Nephron progenitor cell (in vitro differentiated cells): ENCODE measurements at regions not wholly inside any gene's neighbourhood (a gene's known extent, or its start where the extent isn't known, plus 50 kb on each side); places are given as distances from the start of the nearest gene placed in this dataset.

Experiments used
- DNase-seq: peaks from one replicate; pipeline ENCODE4 v3.0.0; 2021
- H3K27ac Mint-ChIP-seq: 2 replicates; pipeline ENCODE4 v1.8.0; 2021; ENCODE audit warnings: mild to moderate bottlenecking, moderate library complexity, mixed read lengths
- H3K27me3 Mint-ChIP-seq: 2 replicates; pipeline ENCODE4 v1.8.0; 2021; ENCODE audit warnings: mild to moderate bottlenecking, low read depth, mixed read lengths; ENCODE audit not compliant: poor library complexity
- H3K36me3 Mint-ChIP-seq: 2 replicates; pipeline ENCODE4 v1.8.0; 2021; ENCODE audit warnings: low read depth, mixed read lengths
- H3K4me1 Mint-ChIP-seq: 2 replicates; pipeline ENCODE4 v1.8.0; 2021; ENCODE audit warnings: mixed read lengths
- H3K4me3 Mint-ChIP-seq: 2 replicates; pipeline ENCODE4 v1.8.0; 2021; ENCODE audit warnings: mild to moderate bottlenecking, moderate library complexity, mixed read lengths
- H3K9me3 Mint-ChIP-seq: 2 replicates; pipeline ENCODE4 v1.8.0; 2021; ENCODE audit warnings: mild to moderate bottlenecking, moderate library complexity, mixed read lengths
- TF ChIP-seq, protein P1 (sequence below): fragments of 200-600 bp; sonication (generic); IDR thresholded peaks from 2 replicates; pipeline ENCODE4 v1.5.0; 2021; ENCODE audit warnings: antibody characterized with exemption

GRCh38 chr2:3971652-3972192, 268.3 kb downstream of the DCDC2C start:
- DNase-seq, result no peak
- no peaks in the 10 kb centered on the region for H3K27me3 Mint-ChIP-seq
- H3K4me1 Mint-ChIP-seq, result no peaks in the 10 kb centered on the region
- H3K27ac Mint-ChIP-seq, result no peak overlapping the region
- TF ChIP-seq, protein P1, sequence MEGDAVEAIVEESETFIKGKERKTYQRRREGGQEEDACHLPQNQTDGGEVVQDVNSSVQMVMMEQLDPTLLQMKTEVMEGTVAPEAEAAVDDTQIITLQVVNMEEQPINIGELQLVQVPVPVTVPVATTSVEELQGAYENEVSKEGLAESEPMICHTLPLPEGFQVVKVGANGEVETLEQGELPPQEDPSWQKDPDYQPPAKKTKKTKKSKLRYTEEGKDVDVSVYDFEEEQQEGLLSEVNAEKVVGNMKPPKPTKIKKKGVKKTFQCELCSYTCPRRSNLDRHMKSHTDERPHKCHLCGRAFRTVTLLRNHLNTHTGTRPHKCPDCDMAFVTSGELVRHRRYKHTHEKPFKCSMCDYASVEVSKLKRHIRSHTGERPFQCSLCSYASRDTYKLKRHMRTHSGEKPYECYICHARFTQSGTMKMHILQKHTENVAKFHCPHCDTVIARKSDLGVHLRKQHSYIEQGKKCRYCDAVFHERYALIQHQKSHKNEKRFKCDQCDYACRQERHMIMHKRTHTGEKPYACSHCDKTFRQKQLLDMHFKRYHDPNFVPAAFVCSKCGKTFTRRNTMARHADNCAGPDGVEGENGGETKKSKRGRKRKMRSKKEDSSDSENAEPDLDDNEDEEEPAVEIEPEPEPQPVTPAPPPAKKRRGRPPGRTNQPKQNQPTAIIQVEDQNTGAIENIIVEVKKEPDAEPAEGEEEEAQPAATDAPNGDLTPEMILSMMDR, result no peak
- no peaks in the 10 kb centered on the region for H3K36me3 Mint-ChIP-seq
- no peaks in the 10 kb centered on the region for H3K9me3 Mint-ChIP-seq
- no peak overlapping the region for H3K4me3 Mint-ChIP-seq

DNA sequence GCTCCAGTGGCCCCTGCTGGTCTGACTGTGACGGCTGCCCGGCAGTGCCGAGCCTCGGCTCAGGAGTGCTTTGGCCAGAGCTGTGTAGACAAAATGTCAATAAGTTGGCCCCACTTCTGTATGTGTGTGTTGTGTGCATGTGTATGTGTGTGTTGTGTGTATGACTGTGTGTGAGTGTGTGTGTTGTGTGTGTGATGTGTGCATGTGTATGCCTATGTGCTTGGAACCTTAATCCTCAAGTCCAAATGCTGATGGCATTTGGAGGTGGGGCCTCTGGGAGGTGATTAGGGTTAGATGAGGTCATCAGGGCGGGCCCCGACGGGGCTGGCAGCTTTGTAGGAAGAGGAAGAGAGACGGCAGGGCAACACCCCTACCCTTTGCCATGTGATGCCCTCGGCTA, 269.0 kb downstream of the DCDC2C start:
- Mint-ChIP-seq H3K4me1 (no peaks in the 10 kb centered on the region), H3K27me3 (no peaks in the 10 kb centered on the region), H3K27ac (no peak overlapping the region), H3K36me3 (no peaks in the 10 kb centered on the region), H3K9me3 (no peaks in the 10 kb centered on the region), H3K4me3 (no peak overlapping the region)
- no peak for DNase-seq
- TF ChIP-seq, protein P1, result no peak

GRCh38 chr2:3974765-3975164, 271.4 kb downstream of the DCDC2C start:
- Mint-ChIP-seq H3K27me3 (peaks cover 3% of the 10 kb centered on the region), H3K4me3 (no peak overlapping the region), H3K27ac (no peak overlapping the region), H3K9me3 (no peaks in the 10 kb centered on the region), H3K36me3 (no peaks in the 10 kb centered on the region), H3K4me1 (no peaks in the 10 kb centered on the region)
- TF ChIP-seq, protein P1, result no peak
- no peak for DNase-seq

DNA sequence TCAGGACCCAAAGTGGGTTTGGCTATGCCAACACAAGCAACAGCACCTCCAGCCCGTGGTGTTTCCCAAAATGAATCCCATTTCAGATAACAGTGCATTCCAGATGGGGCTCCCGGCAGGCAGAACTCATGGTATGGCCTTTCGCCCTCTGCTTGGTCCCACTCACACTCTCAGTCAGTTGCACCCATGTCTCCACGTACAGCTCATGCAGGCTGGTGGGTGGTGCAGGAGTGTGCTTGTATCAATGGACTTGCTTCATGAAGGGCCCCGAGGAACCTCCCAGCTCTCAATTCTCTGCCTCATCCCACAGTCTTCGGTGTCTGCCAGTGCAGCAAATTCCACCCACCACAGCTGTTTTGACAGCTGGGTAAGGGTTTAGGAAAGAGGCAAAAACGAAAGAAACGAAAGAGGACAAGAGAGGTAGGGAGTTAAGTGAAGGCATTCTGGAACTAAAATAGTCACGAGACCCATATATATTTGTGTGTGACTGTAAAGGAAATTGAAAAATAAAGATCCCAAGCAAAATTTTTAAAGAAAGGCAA, 278.1 kb downstream of the DCDC2C start:
- TF ChIP-seq, protein P1, result no peak
- Mint-ChIP-seq H3K9me3 (no peaks in the 10 kb centered on the region), H3K27me3 (peaks cover 14% of the 10 kb centered on the region), H3K27ac (no peak overlapping the region), H3K4me3 (no peak overlapping the region), H3K36me3 (no peaks in the 10 kb centered on the region), H3K4me1 (no peaks in the 10 kb centered on the region)
- DNase-seq, result no peak

- H3K27ac Mint-ChIP-seq, result no peak overlapping the region
- TF ChIP-seq, protein P1, result no peak
Observed at GRCh38 chr2:3982160-3982559, 278.8 kb downstream of the DCDC2C start.

GRCh38 chr2:3986063-3986462, 282.7 kb downstream of the DCDC2C start:
- peaks cover 11% of the 10 kb centered on the region for H3K27me3 Mint-ChIP-seq
- TF ChIP-seq, protein P1, result no peak
- H3K27ac Mint-ChIP-seq, result no peak overlapping the region
- H3K4me1 Mint-ChIP-seq, result no peaks in the 10 kb centered on the region
- H3K9me3 Mint-ChIP-seq, result peaks cover 21% of the 10 kb centered on the region
- no peak for DNase-seq
- no peak overlapping the region for H3K4me3 Mint-ChIP-seq
- peaks cover 3% of the 10 kb centered on the region for H3K36me3 Mint-ChIP-seq

More at GRCh38 chr2:3982160-3982559, 278.8 kb downstream of the DCDC2C start:
- no peak for DNase-seq
- no peak overlapping the region for H3K4me3 Mint-ChIP-seq
- peaks cover 14% of the 10 kb centered on the region for H3K27me3 Mint-ChIP-seq
- no peaks in the 10 kb centered on the region for H3K4me1 Mint-ChIP-seq
- H3K9me3 Mint-ChIP-seq, result no peaks in the 10 kb centered on the region
- H3K36me3 Mint-ChIP-seq, result no peaks in the 10 kb centered on the region
